HCT116 (cell line): ENCODE measurements at regions not wholly inside any gene's neighbourhood (a gene's known extent, or its start where the extent isn't known, plus 50 kb on each side); places are given as distances from the start of the nearest gene placed in this dataset.

Experiments
- ATAC-seq: fragments of 200-7000 bp; cut with Tn5 transposase; 2 replicates; pipeline ENCODE4 v1.9.1; 2020; ENCODE audit warnings: mild to moderate bottlenecking, moderate library complexity
- BruUV-seq: library from RNA; stranded (reverse); fragments of 400-500 nt; replicated peaks from 2 replicates; lab custom pipeline; 2021; lab: Mats Ljungman, UMichigan
- CTCF ChIA-PET: fragments of 300-600 bp; sonication (Branson Sonifier 250); formaldehyde crosslinking; loops from one replicate; lab custom pipeline; 2021; ENCODE audit warnings: antibody characterized with exemption; lab: Charles Lee
- POLR2A ChIA-PET: fragments of 300-600, 350-600 bp; sonication (Branson Sonifier 250); formaldehyde crosslinking; loops from one replicate; lab custom pipeline; 2021; ENCODE audit warnings: antibody characterized with exemption; lab: Charles Lee
- RAD21 ChIA-PET, 2 experiments: fragments of 300-600 bp; sonication (Branson Sonifier 250); formaldehyde crosslinking; loops; one replicate each; lab custom pipeline; 2023; ENCODE audit warnings: low total read pairs in 2 of 2; ENCODE audit not compliant: uncharacterized antibody in 2 of 2, unreplicated experiment in 2 of 2, low non-redundant PET in 1 of 2; lab: Charles Lee
- DNase-seq: peaks from one replicate; pipeline ENCODE4 v3.0.0-alpha.2; 2010; ENCODE audit warnings: low read depth, low spot score
- H2AFZ ChIP-seq: fragments of 200-600 bp; shearing (Covaris generic), sonication (generic); 2 replicates; pipeline ENCODE4 v1.6.1; 2017; ENCODE audit warnings: low read depth, mixed run types, mixed read lengths, antibody characterized with exemption, low read length; ENCODE audit not compliant: poor library complexity, severe bottlenecking
- H3K27ac ChIP-seq: 2 replicates; pipeline ENCODE4 v1.5.1; 2012; ENCODE audit warnings: low read depth, low read length
- H3K27me3 ChIP-seq: fragments of 200-600 bp; sonication (generic); 2 replicates; pipeline ENCODE4 v1.6.1; 2016; ENCODE audit warnings: mixed run types, low read length, mixed read lengths; ENCODE audit not compliant: insufficient read depth
- H3K36me3 ChIP-seq, 2 experiments: fragments of 200-500 bp in 1 of 2; fragments of 200-600 bp in 1 of 2; sonication (Bioruptor generic) in 1 of 2; sonication (generic) in 1 of 2; 2 replicates each; pipeline versions ENCODE4 v1.5.1 to v1.6.1; 2014 to 2016; ENCODE audit warnings: low read length in 2 of 2, inconsistent platforms in 1 of 2, mixed read lengths in 1 of 2, mixed run types in 1 of 2; ENCODE audit not compliant: insufficient read depth in 2 of 2, control insufficient read depth in 1 of 2
- H3K4me1 ChIP-seq, 2 experiments: fragments of 200-600 bp in 1 of 2; sonication (generic) in 1 of 2; 2 replicates each; pipeline versions ENCODE4 v1.5.1 to v1.6.1; 2012 to 2017; ENCODE audit warnings: low read length in 2 of 2, inconsistent platforms in 1 of 2, mild to moderate bottlenecking in 1 of 2, mixed read lengths in 1 of 2, mixed run types in 1 of 2, moderate library complexity in 1 of 2; ENCODE audit not compliant: insufficient read depth in 2 of 2, control insufficient read depth in 1 of 2
- H3K4me2 ChIP-seq: fragments of 200-600 bp; sonication (generic); 2 replicates; pipeline ENCODE4 v1.6.1; 2017; ENCODE audit warnings: mixed run types, low read length, mixed read lengths
- H3K4me3 ChIP-seq, 2 experiments: fragments of 200-600 bp in 1 of 2; sonication (generic) in 1 of 2; replicated peaks in 1 of 2; 2 replicates each; pipeline ENCODE4 v1.5.1; 2011 to 2016; ENCODE audit warnings: low read length in 2 of 2, control low read depth in 1 of 2, low read depth in 1 of 2, mild to moderate bottlenecking in 1 of 2, mixed read lengths in 1 of 2, mixed run types in 1 of 2
- H3K79me2 ChIP-seq: fragments of 200-600 bp; sonication (generic); 2 replicates; pipeline ENCODE4 v1.6.1; 2017; ENCODE audit warnings: mild to moderate bottlenecking, mixed run types, low read length, moderate library complexity, mixed read lengths; ENCODE audit not compliant: insufficient read depth
- H3K9ac ChIP-seq: fragments of 200-600 bp; sonication (generic); 2 replicates; pipeline ENCODE4 v1.6.1; 2016; ENCODE audit warnings: low read length, mixed read lengths
- H3K9me2 ChIP-seq: fragments of 200-600 bp; sonication (generic), shearing (Covaris generic); 2 replicates; pipeline ENCODE4 v1.6.1; 2017; ENCODE audit warnings: mixed run types, mild to moderate bottlenecking, moderate library complexity; ENCODE audit not compliant: insufficient read depth
- H3K9me3 ChIP-seq, 2 experiments: fragments of 200-500 bp in 1 of 2; fragments of 200-600 bp in 1 of 2; sonication (Bioruptor generic) in 1 of 2; sonication (generic) in 1 of 2; 2 replicates each; pipeline ENCODE4 v1.6.1; 2014 to 2017; ENCODE audit warnings: low read length in 2 of 2, mixed read lengths in 2 of 2, inconsistent platforms in 1 of 2, low read depth in 1 of 2, mild to moderate bottlenecking in 1 of 2, mixed run types in 1 of 2, moderate library complexity in 1 of 2; ENCODE audit not compliant: control insufficient read depth in 1 of 2, insufficient read depth in 1 of 2
- H4K20me1 ChIP-seq: fragments of 200-600 bp; sonication (generic), shearing (Covaris generic); 2 replicates; pipeline ENCODE4 v1.6.1; 2017; ENCODE audit warnings: mixed run types, mild to moderate bottlenecking, moderate library complexity; ENCODE audit not compliant: insufficient read depth
- ATF3 ChIP-seq: IDR thresholded peaks from 2 replicates; pipeline ENCODE4 v1.6.1; 2012
- ELF1 ChIP-seq: IDR thresholded peaks from 2 replicates; pipeline ENCODE4 v1.6.1; 2012; ENCODE audit warnings: low read depth, borderline replicate concordance
- EZH2 ChIP-seq: fragments of 200-600 bp; sonication (generic); IDR thresholded peaks from 2 replicates; pipeline ENCODE4 v1.6.1; 2017; ENCODE audit warnings: antibody characterized with exemption, mixed run types
- EZH2phosphoT487 ChIP-seq: fragments of 200-600 bp; IDR thresholded peaks from 2 replicates; pipeline ENCODE4 v1.6.1; 2018; ENCODE audit warnings: antibody characterized with exemption, borderline replicate concordance
- FOSL1 ChIP-seq: IDR thresholded peaks from 2 replicates; pipeline ENCODE4 v1.6.1; 2012; ENCODE audit warnings: low read depth
- JUND ChIP-seq: IDR thresholded peaks from 2 replicates; pipeline ENCODE4 v1.6.1; 2012
- TCF7L2 ChIP-seq: IDR thresholded peaks from 2 replicates; pipeline ENCODE4 v1.7.0; 2011; ENCODE audit warnings: borderline replicate concordance, inconsistent platforms; ENCODE audit not compliant: insufficient read depth, insufficient read length; ENCODE audit errors: extremely low read depth
- ZBTB33 ChIP-seq: IDR thresholded peaks from 2 replicates; pipeline ENCODE4 v1.6.1; 2011; ENCODE audit warnings: mild to moderate bottlenecking, low read length, moderate library complexity; ENCODE audit not compliant: insufficient replicate concordance; ENCODE audit errors: extremely low read depth
- intact Hi-C: fragments of 100-400 bp; cut with micrococcal nuclease; formaldehyde crosslinking; loops from 2 replicates; pipeline ENCODE4 v1.10.0; 2022

GRCh38 chr14:32255789-32256188 lies 52.7 kb upstream of the RNU6-8 start:
- CTCF ChIA-PET = interaction anchor here (1.4 kb wide), 1 partner anchor 321 kb away, joined by 4 read pairs; no protein-coding TSS in a partner anchor
- H3K4me3 ChIP-seq = no peak overlapping the region
- H2AFZ ChIP-seq = no peak overlapping the region
- intact Hi-C loops = loop anchor here (1.0 to 10.0 kb wide), 4 partner anchors 214 to 901 kb away; partner anchors contain the start of gene DTD2
- ATAC-seq = no peak
- H3K9ac ChIP-seq = no peak overlapping the region
- no peaks in the 10 kb centered on the region for H3K9me3 ChIP-seq
- no peaks in the 10 kb centered on the region for H3K36me3 ChIP-seq
- no TSS peak for BruUV-seq
- RAD21 ChIA-PET = no interaction called here
- no peaks in the 10 kb centered on the region for H3K79me2 ChIP-seq
- no peak overlapping the region for H3K27ac ChIP-seq
- DNase-seq = no peak
- POLR2A ChIA-PET = no interaction called here
- no peaks in the 10 kb centered on the region for H4K20me1 ChIP-seq
- no peaks in the 10 kb centered on the region for H3K27me3 ChIP-seq
- no peaks in the 10 kb centered on the region for H3K9me2 ChIP-seq
- H3K4me1 ChIP-seq = peaks cover 11 to 28% of the 10 kb centered on the region in 2 experiments; a peak in 3 of 4 replicates
- TF ChIP-seq TCF7L2 (no peak), ELF1 (no peak), JUND (no peak), ATF3 (no peak)
- TF ChIP-seq, all 23 proteins: peak for 0
- no peak overlapping the region for H3K4me2 ChIP-seq

- Histone ChIP-seq H2AFZ (no peak overlapping the region), H3K79me2 (no peaks in the 10 kb centered on the region), H3K9ac (no peak overlapping the region), H3K27me3 (no peaks in the 10 kb centered on the region), H3K4me1 (peaks cover 11 to 27% of the 10 kb centered on the region in 2 experiments; a peak in 3 of 4 replicates), H3K4me3 (no peak overlapping the region), H3K4me2 (no peak overlapping the region), H3K9me2 (no peaks in the 10 kb centered on the region), H3K36me3 (no peaks in the 10 kb centered on the region), H4K20me1 (no peaks in the 10 kb centered on the region), H3K27ac (no peak overlapping the region), H3K9me3 (no peaks in the 10 kb centered on the region)
- intact Hi-C loops = loop anchor here (10.0 kb wide), 2 partner anchors 802 to 902 kb away; partner anchors contain the start of gene DTD2
- DNase-seq (no peak), ATAC-seq (no peak)
- TF ChIP-seq ZBTB33 (no peak), EZH2 (no peak), EZH2phosphoT487 (no peak), FOSL1 (no peak)
- no TSS peak for BruUV-seq
- RAD21 ChIA-PET = interaction anchor here in 1 of 2 experiments (0.7 kb wide), 1 partner anchor 213 kb away, joined by 3 read pairs; no protein-coding TSS in a partner anchor
- POLR2A ChIA-PET = no interaction called here
- CTCF ChIA-PET = interaction anchor here (1.0 to 1.4 kb wide), 2 partner anchors 322 to 746 kb away, joined by 3 to 4 read pairs; no protein-coding TSS in a partner anchor
These were observed 53.5 kb upstream of the RNU6-8 start for GRCh38 chr14:32256576-32256975.
